Lung (tissue), 11 donors: ENCODE measurements at regions not wholly inside any gene's neighbourhood (a gene's known extent, or its start where the extent isn't known, plus 50 kb on each side); places are given as distances from the start of the nearest gene placed in this dataset.

Experiments used
- ATAC-seq: fragments of 200-7000 bp; cut with Tn5 transposase; one replicate; pipeline ENCODE4 v1.9.1; 2020; ENCODE audit warnings: moderate number of reproducible peaks; ENCODE audit not compliant: insufficient read depth, low FRiP score
- DNase-seq, 3 donors: peaks; one replicate each; pipeline ENCODE4 v3.0.0-alpha.2; 2013 to 2017
- H3K27ac ChIP-seq, 2 donors: one replicate each; pipeline ENCODE4 v1.5.1; 2013; ENCODE audit warnings: mild to moderate bottlenecking in 2 of 2, moderate library complexity in 2 of 2, control low read depth in 1 of 2, inconsistent platforms in 1 of 2, low read depth in 1 of 2, low read length in 1 of 2
- H3K27me3 ChIP-seq, 3 donors: one replicate each; pipeline ENCODE4 v1.5.1; 2013; ENCODE audit warnings: low read length in 2 of 3; ENCODE audit not compliant: control insufficient read depth in 3 of 3, insufficient read depth in 3 of 3
- H3K36me3 ChIP-seq, 4 donors: one replicate each; pipeline ENCODE4 v1.5.1; 2013; ENCODE audit warnings: low read length in 4 of 4, mild to moderate bottlenecking in 1 of 4, moderate library complexity in 1 of 4; ENCODE audit not compliant: control insufficient read depth in 4 of 4, insufficient read depth in 4 of 4
- H3K4me1 ChIP-seq, 5 donors: one replicate each; pipeline ENCODE4 v1.5.1; 2013; ENCODE audit warnings: low read length in 5 of 5, mild to moderate bottlenecking in 2 of 5, moderate library complexity in 1 of 5; ENCODE audit not compliant: control insufficient read depth in 5 of 5, insufficient read depth in 5 of 5
- H3K4me3 ChIP-seq: one replicate; pipeline ENCODE4 v1.5.1; 2013; ENCODE audit warnings: mild to moderate bottlenecking, control low read depth, moderate library complexity
- H3K9ac ChIP-seq, 2 donors: one replicate each; pipeline ENCODE4 v1.5.1; 2013; ENCODE audit warnings: low read length in 2 of 2, control low read depth in 1 of 2; ENCODE audit not compliant: insufficient read depth in 1 of 2
- H3K9me3 ChIP-seq, 4 donors: one replicate each; pipeline ENCODE4 v1.5.1; 2013; ENCODE audit warnings: low read length in 3 of 4, mild to moderate bottlenecking in 1 of 4, moderate library complexity in 1 of 4; ENCODE audit not compliant: control insufficient read depth in 4 of 4, insufficient read depth in 3 of 4
- CTCF ChIP-seq: IDR thresholded peaks from 2 replicates; pipeline ENCODE4 v1.5.1; 2012; ENCODE audit warnings: mild to moderate bottlenecking; ENCODE audit errors: control extremely low read depth, extremely low read depth
- WGBS, 2 donors: extraction: QIAGEN DNeasy Blood & Tissue Kit; methylation state at CpG; one replicate each; pipeline ENCODE4 v1.1.7; 2013; 5-methylcytosine and 5-hydroxymethylcytosine counted together
- donor health status: control.
- donor health status: control.
- donor health status: Bipolar disorder and iron deficiency.
- donor health status: healthy.
- donor health status: DM: yes; HTN: yes; CAD: no.

- Histone ChIP-seq H3K27ac (no peak overlapping the region), H3K9ac (no peak overlapping the region), H3K9me3 (no peaks in the 10 kb centered on the region), H3K36me3 (no peaks in the 10 kb centered on the region), H3K27me3 (no peaks in the 10 kb centered on the region), H3K4me1 (peaks cover 0 to 7% (median 0%) of the 10 kb centered on the region in 5 donors), H3K4me3 (no peak overlapping the region)
- TF ChIP-seq CTCF = peak; percentile 48
- WGBS, 2 donors = 36 to 45% methylated on average over 9 to 11 of the region's 11 CpGs
- peak; percentile 76 for ATAC-seq
- DNase-seq = no peak
Observed at GRCh38 chr1:25037174-25038074, 107.3 kb upstream of the RUNX3 start.

- 92% methylated on average over 3 of the region's 3 CpGs for WGBS, 2 donors
- ATAC-seq (no peak), DNase-seq (no peak)
- Histone ChIP-seq H3K27me3 (no peaks in the 10 kb centered on the region), H3K4me3 (no peak overlapping the region), H3K9me3 (no peaks in the 10 kb centered on the region), H3K4me1 (peaks cover 0 to 7% (median 3%) of the 10 kb centered on the region in 5 donors), H3K36me3 (no peaks in the 10 kb centered on the region), H3K9ac (no peak overlapping the region), H3K27ac (no peak overlapping the region)
- TF ChIP-seq CTCF = no peak
Observed at GRCh38 chr1:25036117-25036546, 106.1 kb upstream of the RUNX3 start.

- no peak overlapping the region for H3K4me3 ChIP-seq
- no peaks in the 10 kb centered on the region for H3K27me3 ChIP-seq
- DNase-seq (no peak), ATAC-seq (no peak)
- H3K4me1 ChIP-seq = peaks cover 0 to 7% (median 3%) of the 10 kb centered on the region in 5 donors
- 96 to 100% methylated on average over 1 of the region's 1 CpG for WGBS, 2 donors
- no peak overlapping the region for H3K27ac ChIP-seq
- no peak overlapping the region for H3K9ac ChIP-seq
- H3K36me3 ChIP-seq = no peaks in the 10 kb centered on the region
- H3K9me3 ChIP-seq = no peaks in the 10 kb centered on the region
- TF ChIP-seq CTCF = no peak
Observed at GRCh38 chr1:25035523-25036116, 105.5 kb upstream of the RUNX3 start.
